Osteocyte (in vitro differentiated cells): ENCODE measurements at regions not wholly inside any gene's neighbourhood (a gene's known extent, or its start where the extent isn't known, plus 50 kb on each side); places are given as distances from the start of the nearest gene placed in this dataset.

Experiments
- DNase-seq: peaks from one replicate; pipeline ENCODE4 v3.0.0; 2021; ENCODE audit warnings: mixed read lengths; ENCODE audit not compliant: unreplicated experiment; ENCODE audit errors: extremely low spot score
- H3K27ac Mint-ChIP-seq: one replicate; pipeline ENCODE4 v1.8.0; 2021; ENCODE audit warnings: mild to moderate bottlenecking, mixed read lengths; ENCODE audit not compliant: unreplicated experiment
- H3K27me3 Mint-ChIP-seq: one replicate; pipeline ENCODE4 v1.8.0; 2021; ENCODE audit warnings: mixed read lengths; ENCODE audit not compliant: unreplicated experiment
- H3K36me3 Mint-ChIP-seq: one replicate; pipeline ENCODE4 v1.8.0; 2021; ENCODE audit warnings: mixed read lengths; ENCODE audit not compliant: unreplicated experiment
- H3K4me1 Mint-ChIP-seq: one replicate; pipeline ENCODE4 v1.8.0; 2021; ENCODE audit warnings: mixed read lengths; ENCODE audit not compliant: unreplicated experiment
- H3K4me3 Mint-ChIP-seq: one replicate; pipeline ENCODE4 v1.8.0; 2021; ENCODE audit warnings: mild to moderate bottlenecking, moderate library complexity, mixed read lengths; ENCODE audit not compliant: unreplicated experiment
- H3K9me3 Mint-ChIP-seq: one replicate; pipeline ENCODE4 v1.8.0; 2021; ENCODE audit warnings: mixed read lengths; ENCODE audit not compliant: unreplicated experiment
- TF ChIP-seq, protein P1 (sequence below): fragments of 200-600 bp; sonication (generic); IDR thresholded peaks from 2 replicates; pipeline ENCODE4 v1.5.0; 2021; ENCODE audit warnings: antibody characterized with exemption, mild to moderate bottlenecking, moderate library complexity

- Mint-ChIP-seq H3K27ac (no peak overlapping the region), H3K36me3 (no peaks in the 10 kb centered on the region), H3K9me3 (no peaks in the 10 kb centered on the region), H3K4me1 (peaks cover 11% of the 10 kb centered on the region), H3K4me3 (no peak overlapping the region), H3K27me3 (no peaks in the 10 kb centered on the region)
- TF ChIP-seq, protein P1, sequence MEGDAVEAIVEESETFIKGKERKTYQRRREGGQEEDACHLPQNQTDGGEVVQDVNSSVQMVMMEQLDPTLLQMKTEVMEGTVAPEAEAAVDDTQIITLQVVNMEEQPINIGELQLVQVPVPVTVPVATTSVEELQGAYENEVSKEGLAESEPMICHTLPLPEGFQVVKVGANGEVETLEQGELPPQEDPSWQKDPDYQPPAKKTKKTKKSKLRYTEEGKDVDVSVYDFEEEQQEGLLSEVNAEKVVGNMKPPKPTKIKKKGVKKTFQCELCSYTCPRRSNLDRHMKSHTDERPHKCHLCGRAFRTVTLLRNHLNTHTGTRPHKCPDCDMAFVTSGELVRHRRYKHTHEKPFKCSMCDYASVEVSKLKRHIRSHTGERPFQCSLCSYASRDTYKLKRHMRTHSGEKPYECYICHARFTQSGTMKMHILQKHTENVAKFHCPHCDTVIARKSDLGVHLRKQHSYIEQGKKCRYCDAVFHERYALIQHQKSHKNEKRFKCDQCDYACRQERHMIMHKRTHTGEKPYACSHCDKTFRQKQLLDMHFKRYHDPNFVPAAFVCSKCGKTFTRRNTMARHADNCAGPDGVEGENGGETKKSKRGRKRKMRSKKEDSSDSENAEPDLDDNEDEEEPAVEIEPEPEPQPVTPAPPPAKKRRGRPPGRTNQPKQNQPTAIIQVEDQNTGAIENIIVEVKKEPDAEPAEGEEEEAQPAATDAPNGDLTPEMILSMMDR: no peak
- DNase-seq: no peak
Observed at GRCh38 chr17:71189493-71189831, 931.4 kb upstream of the SOX9 start.

DNA sequence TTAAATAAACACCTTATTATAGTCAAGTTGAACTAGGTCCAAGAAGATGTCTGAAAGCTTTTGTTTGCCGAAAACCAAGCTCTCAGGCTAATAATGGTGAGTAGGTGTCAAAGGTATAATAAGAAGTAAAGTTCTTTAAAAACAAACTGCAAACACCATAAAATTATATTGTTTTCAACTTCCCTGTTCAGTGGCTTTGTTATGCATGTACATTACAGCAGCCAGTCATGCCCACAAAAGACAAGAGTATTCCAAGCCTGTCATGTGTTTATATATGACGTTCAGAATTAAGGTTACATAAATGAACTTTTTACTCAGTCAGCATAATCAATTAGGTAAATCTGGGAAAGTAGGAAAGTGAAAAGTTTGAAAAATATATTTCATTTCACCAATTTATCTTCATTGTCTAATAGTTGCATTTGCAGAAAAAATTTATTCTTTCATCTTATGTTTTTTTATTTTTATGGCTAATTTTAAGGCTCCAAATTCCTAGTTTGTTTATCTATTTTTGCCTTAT is 928.7 kb upstream of the SOX9 start:
- DNase-seq: no peak
- H3K4me1 Mint-ChIP-seq: peaks cover 11% of the 10 kb centered on the region
- no peaks in the 10 kb centered on the region for H3K36me3 Mint-ChIP-seq
- H3K27me3 Mint-ChIP-seq: no peaks in the 10 kb centered on the region
- no peaks in the 10 kb centered on the region for H3K9me3 Mint-ChIP-seq
- no peak overlapping the region for H3K27ac Mint-ChIP-seq
- TF ChIP-seq, protein P1: no peak
- no peak overlapping the region for H3K4me3 Mint-ChIP-seq

GRCh38 chr17:71192848-71193247 is 928.0 kb upstream of the SOX9 start:
- Mint-ChIP-seq H3K9me3 (no peaks in the 10 kb centered on the region), H3K4me3 (no peak overlapping the region), H3K4me1 (peaks cover 11% of the 10 kb centered on the region), H3K36me3 (no peaks in the 10 kb centered on the region), H3K27me3 (no peaks in the 10 kb centered on the region), H3K27ac (no peak overlapping the region)
- TF ChIP-seq, protein P1: no peak
- DNase-seq: no peak

- Mint-ChIP-seq H3K4me3 (no peak overlapping the region), H3K27ac (no peak overlapping the region), H3K27me3 (no peaks in the 10 kb centered on the region), H3K36me3 (no peaks in the 10 kb centered on the region), H3K9me3 (no peaks in the 10 kb centered on the region), H3K4me1 (no peaks in the 10 kb centered on the region)
- no peak for DNase-seq
- TF ChIP-seq, protein P1: no peak
Observed at GRCh38 chr17:71200597-71200996, 920.2 kb upstream of the SOX9 start.

DNA sequence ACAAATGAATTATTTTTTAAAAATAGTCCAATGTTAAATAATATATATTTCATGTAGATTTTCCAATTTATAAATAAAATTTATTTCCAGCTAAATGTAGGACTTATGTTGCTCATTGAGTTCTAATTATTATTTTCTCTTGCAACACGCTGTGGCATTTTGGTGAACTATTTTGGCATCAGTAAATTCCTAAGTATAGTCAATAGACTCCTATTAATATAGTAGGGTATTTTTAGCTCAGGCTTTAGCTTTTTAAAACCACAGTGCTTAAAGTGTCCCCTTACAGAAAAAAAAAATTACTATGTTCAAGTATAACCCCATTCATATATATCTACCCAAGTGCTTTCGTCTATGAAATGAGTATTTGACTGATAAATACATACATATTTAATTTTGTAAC is 919.2 kb upstream of the SOX9 start:
- H3K36me3 Mint-ChIP-seq: no peaks in the 10 kb centered on the region
- no peaks in the 10 kb centered on the region for H3K9me3 Mint-ChIP-seq
- no peaks in the 10 kb centered on the region for H3K4me1 Mint-ChIP-seq
- no peak overlapping the region for H3K27ac Mint-ChIP-seq
- no peak for DNase-seq
- no peaks in the 10 kb centered on the region for H3K27me3 Mint-ChIP-seq
- no peak overlapping the region for H3K4me3 Mint-ChIP-seq
- TF ChIP-seq, protein P1: no peak
